T-cell (primary cell): ENCODE measurements at regions not wholly inside any gene's neighbourhood (a gene's known extent, or its start where the extent isn't known, plus 50 kb on each side); places are given as distances from the start of the nearest gene placed in this dataset.

ENCODE experiments used
- ATAC-seq, 4 experiments: fragments of 200-7000 bp in 3 of 4; fragments of 150-1000 bp in 1 of 4; cut with Tn5 transposase; replicated peaks in 1 of 4; 1 replicate in 3 of 4; 2 replicates in 1 of 4; pipeline ENCODE4 v1.10.0; 2021; ENCODE audit warnings: moderate library complexity in 3 of 4, mild to moderate bottlenecking in 2 of 4, moderate number of reproducible peaks in 1 of 4
- CTCF ChIA-PET, 2 donors: fragments of 300-600 bp; sonication (Branson Sonifier 250); formaldehyde crosslinking; loops; one replicate each; lab custom pipeline; 2022; ENCODE audit warnings: antibody characterized with exemption in 2 of 2; lab: Charles Lee
- POLR2A ChIA-PET, 2 donors: fragments of 300-600 bp; sonication (Branson Sonifier 250); formaldehyde crosslinking; loops; one replicate each; lab custom pipeline; 2022; ENCODE audit warnings: antibody characterized with exemption in 2 of 2; lab: Charles Lee
- DNase-seq, 35 experiments: peaks; one replicate each; pipeline versions ENCODE4 v3.0.0 to v3.0.0-alpha.2; 2013 to 2023
- H3K27ac ChIP-seq: one replicate; pipeline ENCODE4 v1.5.1; 2013; ENCODE audit warnings: low read length
- H3K27me3 ChIP-seq, 2 experiments: replicated peaks in 1 of 2; 1 replicate in 1 of 2; 2 replicates in 1 of 2; pipeline versions ENCODE4 v1.6.1 to v1.7.0; 2013; ENCODE audit warnings: low read length in 1 of 2, mixed read lengths in 1 of 2; ENCODE audit not compliant: control insufficient read depth in 2 of 2, insufficient read depth in 2 of 2; ENCODE audit errors: extremely low read depth in 1 of 2
- H3K36me3 ChIP-seq, 2 donors: 1 replicate in 1 of 2; 2 replicates in 1 of 2; pipeline versions ENCODE4 v1.6.1 to v1.7.0; 2013; ENCODE audit warnings: low read length in 1 of 2; ENCODE audit not compliant: control insufficient read depth in 2 of 2, insufficient read depth in 1 of 2; ENCODE audit errors: extremely low read depth in 1 of 2
- H3K4me1 ChIP-seq, 2 experiments: 1 replicate in 1 of 2; 2 replicates in 1 of 2; pipeline versions ENCODE4 v1.6.1 to v1.7.0; 2013; ENCODE audit warnings: low read length in 2 of 2, mixed read lengths in 1 of 2; ENCODE audit not compliant: insufficient read depth in 2 of 2, control insufficient read depth in 1 of 2; ENCODE audit errors: extremely low read depth in 1 of 2
- H3K4me3 ChIP-seq, 2 donors: 1 replicate in 1 of 2; 2 replicates in 1 of 2; pipeline versions ENCODE4 v1.5.1 to v1.7.0; 2013; ENCODE audit warnings: mild to moderate bottlenecking in 2 of 2, low read length in 1 of 2, moderate library complexity in 1 of 2; ENCODE audit not compliant: control insufficient read depth in 1 of 2; ENCODE audit errors: extremely low read depth in 1 of 2
- H3K9me3 ChIP-seq: 2 replicates; pipeline ENCODE4 v1.7.0; 2013
- H3K27ac Mint-ChIP-seq, 2 donors: one replicate each; pipeline ENCODE4 v1.8.0; 2020 to 2021; ENCODE audit warnings: mild to moderate bottlenecking in 2 of 2, mixed read lengths in 2 of 2
- H3K27me3 Mint-ChIP-seq, 2 donors: one replicate each; pipeline ENCODE4 v1.8.0; 2021 to 2022; ENCODE audit warnings: mixed read lengths in 2 of 2
- H3K36me3 Mint-ChIP-seq: one replicate; pipeline ENCODE4 v1.8.0; 2021; ENCODE audit warnings: mixed read lengths
- H3K4me1 Mint-ChIP-seq, 3 donors: one replicate each; pipeline ENCODE4 v1.8.0; 2020 to 2022; ENCODE audit warnings: mixed read lengths in 3 of 3, mild to moderate bottlenecking in 1 of 3
- H3K4me3 Mint-ChIP-seq, 3 donors: one replicate each; pipeline ENCODE4 v1.8.0; 2020 to 2022; ENCODE audit warnings: mild to moderate bottlenecking in 3 of 3, mixed read lengths in 3 of 3, moderate library complexity in 3 of 3
- H3K9me3 Mint-ChIP-seq, 3 donors: one replicate each; pipeline ENCODE4 v1.8.0; 2020 to 2022; ENCODE audit warnings: mixed read lengths in 3 of 3
- WGBS: methylation state at CpG from one replicate; pipeline ENCODE4 v1.1.5; 2013; ENCODE audit warnings: missing lambda C conversion rate; ENCODE audit not compliant: insufficient coverage; 5-methylcytosine and 5-hydroxymethylcytosine counted together

- ATAC-seq (no peak), DNase-seq (no peak)
- ChIA-PET CTCF (interaction anchor here in 1 of 2 donors (0.6 kb wide), 1 partner anchor 270 kb away, joined by 4 read pairs; no protein-coding TSS in a partner anchor), POLR2A (no interaction called here)
- H3K4me1 Mint-ChIP-seq: peaks cover 0 to 5% (median 0%) of the 10 kb centered on the region in 3 donors
- H3K27ac Mint-ChIP-seq: no peak overlapping the region
- H3K36me3 ChIP-seq: no peaks in the 10 kb centered on the region
- H3K27me3 ChIP-seq: no peaks in the 10 kb centered on the region
- no peaks in the 10 kb centered on the region for H3K4me1 ChIP-seq
- no peaks in the 10 kb centered on the region for H3K9me3 ChIP-seq
- H3K36me3 Mint-ChIP-seq: peaks cover 44% of the 10 kb centered on the region
- H3K4me3 Mint-ChIP-seq: no peak overlapping the region
- no peak overlapping the region for H3K27ac ChIP-seq
- no CpG with 5 or more reads among the region's 2 CpGs for WGBS
- no peak overlapping the region for H3K4me3 ChIP-seq
- no peaks in the 10 kb centered on the region for H3K27me3 Mint-ChIP-seq
- H3K9me3 Mint-ChIP-seq: no peaks in the 10 kb centered on the region
Observed at GRCh38 chr21:28775071-28775470, 217.6 kb downstream of the LTN1 start.

- Histone ChIP-seq H3K27me3 (no peaks in the 10 kb centered on the region), H3K9me3 (no peaks in the 10 kb centered on the region), H3K4me1 (no peaks in the 10 kb centered on the region), H3K36me3 (no peaks in the 10 kb centered on the region), H3K4me3 (no peak overlapping the region), H3K27ac (no peak overlapping the region)
- H3K27ac Mint-ChIP-seq: no peak overlapping the region
- DNase-seq: no peak
- no peaks in the 10 kb centered on the region for H3K27me3 Mint-ChIP-seq
- H3K4me1 Mint-ChIP-seq: peaks cover 0 to 5% (median 0%) of the 10 kb centered on the region in 3 donors
- H3K4me3 Mint-ChIP-seq: no peak overlapping the region
- ATAC-seq: no peak
- WGBS: no CpG with 5 or more reads among the region's 2 CpGs
- H3K36me3 Mint-ChIP-seq: peaks cover 42% of the 10 kb centered on the region
- POLR2A ChIA-PET: no interaction called here
- H3K9me3 Mint-ChIP-seq: no peaks in the 10 kb centered on the region
- CTCF ChIA-PET: interaction anchor here in 1 of 2 donors (2.0 kb wide), 1 partner anchor 28 kb away, joined by 7 read pairs; no protein-coding TSS in a partner anchor
Observed at GRCh38 chr21:28773036-28773435, 219.6 kb downstream of the LTN1 start.

- H3K9me3 Mint-ChIP-seq: peaks cover 0 to 5% (median 4%) of the 10 kb centered on the region in 3 donors
- H3K4me1 Mint-ChIP-seq: peaks cover 0 to 5% (median 0%) of the 10 kb centered on the region in 3 donors
- H3K36me3 Mint-ChIP-seq: peaks cover 47% of the 10 kb centered on the region
- H3K4me3 Mint-ChIP-seq: no peak overlapping the region
- Histone ChIP-seq H3K36me3 (no peaks in the 10 kb centered on the region), H3K4me1 (no peaks in the 10 kb centered on the region), H3K4me3 (no peak overlapping the region), H3K27me3 (no peaks in the 10 kb centered on the region), H3K27ac (no peak overlapping the region), H3K9me3 (no peaks in the 10 kb centered on the region)
- CTCF ChIA-PET: interaction anchor here in 1 of 2 donors (2.0 kb wide), 1 partner anchor 27 kb away, joined by 7 read pairs; no protein-coding TSS in a partner anchor
- DNase-seq (no peak), ATAC-seq (no peak)
- H3K27me3 Mint-ChIP-seq: no peaks in the 10 kb centered on the region
- no CpG with 5 or more reads among the region's 3 CpGs for WGBS
- H3K27ac Mint-ChIP-seq: no peak overlapping the region
- POLR2A ChIA-PET: no interaction called here
Observed at GRCh38 chr21:28771790-28772501, 220.7 kb downstream of the LTN1 start.

GRCh38 chr21:28770867-28771661 is 221.6 kb downstream of the LTN1 start:
- Mint-ChIP-seq H3K4me1 (peaks cover 0 to 5% (median 0%) of the 10 kb centered on the region in 3 donors), H3K36me3 (peaks cover 47% of the 10 kb centered on the region), H3K9me3 (peaks cover 0 to 11% (median 11%) of the 10 kb centered on the region in 3 donors), H3K27me3 (no peaks in the 10 kb centered on the region), H3K4me3 (no peak overlapping the region), H3K27ac (no peak overlapping the region)
- H3K27ac ChIP-seq: no peak overlapping the region
- H3K4me1 ChIP-seq: no peaks in the 10 kb centered on the region
- ATAC-seq: no peak
- POLR2A ChIA-PET: no interaction called here
- 93% methylated on average over 3 of the region's 5 CpGs for WGBS
- no peak overlapping the region for H3K4me3 ChIP-seq
- no peaks in the 10 kb centered on the region for H3K36me3 ChIP-seq
- DNase-seq: no peak
- CTCF ChIA-PET: no interaction called here
- H3K27me3 ChIP-seq: no peaks in the 10 kb centered on the region
- H3K9me3 ChIP-seq: no peaks in the 10 kb centered on the region

GRCh38 chr21:28769683-28770082 is 223.0 kb downstream of the LTN1 start:
- H3K4me3 ChIP-seq: no peak overlapping the region
- DNase-seq: no peak
- no peak overlapping the region for H3K27ac ChIP-seq
- no peaks in the 10 kb centered on the region for H3K27me3 ChIP-seq
- no peaks in the 10 kb centered on the region for H3K4me1 ChIP-seq
- Mint-ChIP-seq H3K27me3 (no peaks in the 10 kb centered on the region), H3K4me3 (no peak overlapping the region), H3K4me1 (no peaks in the 10 kb centered on the region), H3K27ac (no peak overlapping the region), H3K36me3 (peaks cover 43% of the 10 kb centered on the region), H3K9me3 (peaks cover 0 to 16% (median 11%) of the 10 kb centered on the region in 3 donors)
- no peaks in the 10 kb centered on the region for H3K9me3 ChIP-seq
- CTCF ChIA-PET: interaction anchor here in 1 of 2 donors (1.0 kb wide), 1 partner anchor 24 kb away, joined by 7 read pairs; no protein-coding TSS in a partner anchor
- POLR2A ChIA-PET: no interaction called here
- no peaks in the 10 kb centered on the region for H3K36me3 ChIP-seq
- ATAC-seq: no peak

- CTCF ChIA-PET: no interaction called here
- Mint-ChIP-seq H3K4me1 (no peaks in the 10 kb centered on the region), H3K27ac (no peak overlapping the region), H3K36me3 (peaks cover 49% of the 10 kb centered on the region), H3K9me3 (peaks cover 0 to 16% (median 11%) of the 10 kb centered on the region in 3 donors), H3K4me3 (no peak overlapping the region), H3K27me3 (no peaks in the 10 kb centered on the region)
- no peaks in the 10 kb centered on the region for H3K4me1 ChIP-seq
- no peak overlapping the region for H3K4me3 ChIP-seq
- POLR2A ChIA-PET: no interaction called here
- H3K27me3 ChIP-seq: no peaks in the 10 kb centered on the region
- DNase-seq (no peak), ATAC-seq (no peak)
- H3K9me3 ChIP-seq: no peaks in the 10 kb centered on the region
- H3K27ac ChIP-seq: no peak overlapping the region
- no peaks in the 10 kb centered on the region for H3K36me3 ChIP-seq
Observed at GRCh38 chr21:28768753-28769152, 223.9 kb downstream of the LTN1 start.
